OCI-LY3 (cell line): ENCODE measurements at regions not wholly inside any gene's neighbourhood (a gene's known extent, or its start where the extent isn't known, plus 50 kb on each side); places are given as distances from the start of the nearest gene placed in this dataset.
"Not testable (repeated sequence)": the region's sequence is repeated elsewhere in the genome, so short reads cannot be mapped to it uniquely, and the experiment has no call there.

Experiments
- H2AFZ ChIP-seq: fragments of 200-600, 300-600 bp; shearing (Covaris generic); 2 replicates; pipeline ENCODE4 v1.6.0; 2014; ENCODE audit warnings: antibody characterized with exemption, low read depth, low read length
- H3K27ac ChIP-seq: fragments of 200-600, 300-600 bp; sonication (generic); 2 replicates; pipeline ENCODE4 v1.5.1; 2014; ENCODE audit warnings: mild to moderate bottlenecking, low read length, moderate library complexity, mixed read lengths
- H3K27me3 ChIP-seq: fragments of 200-600, 300-600 bp; sonication (generic); 2 replicates; pipeline ENCODE4 v1.6.1; 2014; ENCODE audit warnings: low read depth, low read length, mixed read lengths
- H3K36me3 ChIP-seq: fragments of 200-600, 300-600 bp; sonication (generic); replicated peaks from 2 replicates; pipeline ENCODE3; 2014; ENCODE audit warnings: low read depth, low read length, mixed read lengths
- H3K4me1 ChIP-seq: fragments of 300-600, 200-600 bp; sonication (generic); 2 replicates; pipeline ENCODE4 v1.6.1; 2014; ENCODE audit warnings: low read length, mixed read lengths
- H3K4me2 ChIP-seq: fragments of 200-600, 300-600 bp; sonication (generic); 2 replicates; pipeline ENCODE4 v1.6.1; 2014; ENCODE audit warnings: low read length, mixed read lengths
- H3K4me3 ChIP-seq: fragments of 300-600, 200-600 bp; sonication (generic); 2 replicates; pipeline ENCODE4 v1.5.1; 2014; ENCODE audit warnings: antibody characterized with exemption, mild to moderate bottlenecking, low read length, moderate library complexity
- H3K79me2 ChIP-seq: fragments of 300-600, 200-600 bp; shearing (Covaris generic); 2 replicates; pipeline ENCODE4 v1.6.1; 2014; ENCODE audit warnings: mild to moderate bottlenecking, low read length, mixed read lengths
- H3K9ac ChIP-seq: fragments of 300-600, 200-600 bp; shearing (Covaris generic); 2 replicates; pipeline ENCODE4 v1.6.0; 2014; ENCODE audit warnings: mild to moderate bottlenecking, low read length, moderate library complexity
- H3K9me3 ChIP-seq: fragments of 200-600, 300-600 bp; shearing (Covaris generic); 2 replicates; pipeline ENCODE4 v1.6.1; 2014; ENCODE audit warnings: low read length, mixed read lengths; ENCODE audit not compliant: insufficient read depth
- H4K20me1 ChIP-seq: fragments of 200-600, 300-600 bp; sonication (generic); 2 replicates; pipeline ENCODE4 v1.6.1; 2016; ENCODE audit warnings: low read length, mixed read lengths; ENCODE audit not compliant: insufficient read depth
- CTCF ChIP-seq: fragments of 200-600, 300-600 bp; sonication (generic); IDR thresholded peaks from 2 replicates; pipeline ENCODE4 v1.5.1; 2014; ENCODE audit warnings: antibody characterized with exemption, low read length, low read depth

DNA sequence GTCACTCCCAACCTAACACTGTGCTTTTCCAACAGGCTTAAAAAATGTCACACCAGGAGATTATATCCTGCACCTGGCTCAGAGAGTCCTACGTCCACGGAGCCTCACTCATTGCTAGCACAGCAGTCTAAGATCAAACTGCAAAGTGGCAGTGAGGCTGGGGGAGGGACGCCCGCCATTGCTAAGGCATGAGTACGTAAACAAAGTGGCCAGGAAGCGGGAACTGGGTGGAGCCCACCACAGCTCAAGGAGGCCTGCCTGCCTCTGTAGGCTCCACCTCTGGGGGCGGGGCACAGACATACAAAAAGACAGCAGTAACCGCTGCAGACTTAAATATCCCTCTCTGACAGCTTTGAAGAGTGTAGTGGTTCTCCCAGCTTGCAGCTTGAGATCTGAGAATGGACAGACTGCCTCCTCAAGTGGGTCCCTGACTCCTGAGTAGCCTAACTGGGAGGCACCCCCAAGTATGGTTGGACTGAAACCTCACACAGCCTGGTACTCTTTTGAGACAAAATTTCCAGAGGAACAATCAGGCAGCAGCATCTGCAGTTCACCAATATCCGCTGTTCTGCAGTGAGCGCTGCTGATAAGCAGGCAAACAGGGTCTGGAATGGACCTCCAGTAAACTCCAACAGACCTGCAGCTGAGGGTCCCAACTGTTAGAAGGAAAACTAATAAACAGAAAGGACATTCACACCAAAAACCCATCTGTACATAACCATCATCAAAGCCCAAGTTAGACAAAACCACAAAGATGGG lies 2986.4 kb upstream of the OR11H1 start:
- H3K9me3 ChIP-seq, H3K4me3 ChIP-seq, H3K4me2 ChIP-seq, H4K20me1 ChIP-seq, H3K4me1 ChIP-seq, H3K36me3 ChIP-seq, H3K27me3 ChIP-seq, H3K27ac ChIP-seq, H3K9ac ChIP-seq, H2AFZ ChIP-seq, H3K79me2 ChIP-seq: not testable (repeated sequence)

DNA sequence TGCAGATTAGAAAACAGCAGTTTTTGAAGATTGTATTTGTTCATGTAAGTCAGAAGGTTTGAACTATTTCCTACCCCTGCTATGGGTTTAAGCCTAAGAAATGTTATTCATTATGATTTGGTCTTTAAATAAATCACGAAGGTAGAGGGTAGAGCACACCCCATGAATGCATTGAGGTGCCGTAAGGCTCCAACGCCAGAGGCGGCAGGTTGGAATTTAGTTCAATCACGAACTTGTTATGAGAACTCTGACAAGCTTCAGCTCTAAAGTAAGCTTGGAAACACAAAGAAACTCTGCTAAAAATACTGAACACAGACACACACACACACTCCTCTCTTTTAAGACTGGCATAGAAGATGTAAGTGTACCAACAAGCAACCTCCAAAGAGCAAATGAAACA lies 2974.6 kb upstream of the OR11H1 start:
- not testable (repeated sequence) for H3K36me3 ChIP-seq, H3K9me3 ChIP-seq

GRCh38 chr22:12554648-12555192 lies 2973.3 kb upstream of the OR11H1 start:
- H2AFZ ChIP-seq, H3K27ac ChIP-seq, H3K27me3 ChIP-seq, H4K20me1 ChIP-seq, H3K9me3 ChIP-seq, H3K79me2 ChIP-seq, H3K4me3 ChIP-seq, H3K36me3 ChIP-seq, H3K4me1 ChIP-seq, H3K9ac ChIP-seq, H3K4me2 ChIP-seq: not testable (repeated sequence)

More for the DNA sequence above, 2974.6 kb upstream of the OR11H1 start:
- H4K20me1 ChIP-seq, H3K4me1 ChIP-seq, H2AFZ ChIP-seq, H3K79me2 ChIP-seq, H3K4me3 ChIP-seq, H3K9ac ChIP-seq, H3K27me3 ChIP-seq, H3K27ac ChIP-seq, H3K4me2 ChIP-seq: not testable (repeated sequence)

GRCh38 chr22:12571500-12571899 lies 2956.5 kb upstream of the OR11H1 start:
- not testable (repeated sequence) for H4K20me1 ChIP-seq, H3K27ac ChIP-seq, H3K9me3 ChIP-seq, H3K4me3 ChIP-seq, H3K4me2 ChIP-seq, H3K27me3 ChIP-seq, H3K4me1 ChIP-seq, H2AFZ ChIP-seq, H3K36me3 ChIP-seq, H3K9ac ChIP-seq, H3K79me2 ChIP-seq

GRCh38 chr22:12579655-12580054 lies 2948.3 kb upstream of the OR11H1 start:
- not testable (repeated sequence) for H3K4me2 ChIP-seq, H3K9me3 ChIP-seq, H3K79me2 ChIP-seq, H3K9ac ChIP-seq, H3K36me3 ChIP-seq, H3K27me3 ChIP-seq, H3K4me1 ChIP-seq, H3K27ac ChIP-seq, H3K4me3 ChIP-seq, H2AFZ ChIP-seq, H4K20me1 ChIP-seq
- TF ChIP-seq CTCF: 0 out of 2 replicates have a peak, but pooled peaks have one; percentile 19

DNA sequence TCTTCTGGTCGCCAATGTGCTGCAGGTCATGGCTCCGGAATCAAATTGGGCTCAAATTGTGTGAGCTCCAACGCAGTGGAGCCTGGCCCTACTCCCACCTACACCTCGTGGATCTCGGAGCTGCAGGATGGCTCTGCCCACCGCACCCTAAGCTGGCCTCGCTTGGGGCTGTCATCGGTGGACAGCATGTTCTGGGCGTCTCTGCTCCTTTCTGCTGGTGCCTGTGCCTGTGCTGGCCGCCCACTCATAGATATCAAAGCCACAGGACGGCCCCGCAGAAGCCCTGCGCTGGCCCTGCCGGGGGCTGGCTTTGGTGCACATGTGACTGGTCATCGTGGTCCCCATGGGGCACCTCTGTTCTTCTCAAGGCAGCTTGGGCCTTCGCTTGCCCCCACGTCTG lies 2943.5 kb upstream of the OR11H1 start:
- H3K4me1 ChIP-seq, H3K4me3 ChIP-seq, H3K4me2 ChIP-seq, H3K9me3 ChIP-seq, H3K79me2 ChIP-seq, H3K9ac ChIP-seq, H3K27ac ChIP-seq, H3K27me3 ChIP-seq, H2AFZ ChIP-seq, H3K36me3 ChIP-seq, H4K20me1 ChIP-seq: not testable (repeated sequence)

DNA sequence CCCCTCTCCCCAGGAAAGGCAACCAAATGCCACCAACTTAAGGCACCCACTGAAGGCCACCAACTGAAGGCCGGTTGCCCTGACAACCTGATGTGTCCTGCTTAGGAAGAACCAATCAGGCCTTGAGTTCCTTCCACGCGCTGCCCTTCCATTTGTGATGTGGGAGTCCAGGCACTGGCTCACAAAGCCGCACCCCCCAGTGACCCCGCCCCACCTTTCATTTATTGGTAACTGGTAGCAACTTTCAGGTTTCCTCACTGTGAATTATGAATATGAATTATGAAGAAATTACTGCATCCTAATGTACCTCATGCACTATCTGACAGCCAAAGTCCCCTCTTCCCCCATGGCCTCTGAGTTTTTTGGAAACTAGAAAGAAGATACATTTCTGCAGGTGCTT lies 2943.1 kb upstream of the OR11H1 start:
- not testable (repeated sequence) for H3K27ac ChIP-seq, H3K4me3 ChIP-seq

DNA sequence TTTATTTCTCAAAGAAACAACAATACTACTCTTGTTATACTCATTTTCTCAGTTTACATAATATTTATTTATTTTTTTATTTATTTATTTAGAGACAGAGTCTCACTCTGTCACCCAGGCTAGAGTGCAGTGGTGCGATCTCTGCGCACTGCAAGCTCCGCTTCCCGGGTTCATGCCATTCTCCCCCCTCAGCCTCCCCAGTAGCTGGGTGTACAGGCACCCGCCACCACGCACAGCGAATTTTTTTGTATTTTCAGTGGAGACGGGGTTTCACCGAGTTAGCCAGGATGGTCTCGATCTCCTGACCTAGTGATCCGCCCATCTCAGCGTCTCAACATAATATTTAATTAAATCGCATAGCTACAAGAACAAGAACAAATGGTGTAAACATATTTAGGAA lies 2932.3 kb upstream of the OR11H1 start:
- H3K9me3 ChIP-seq, H3K4me1 ChIP-seq: not testable (repeated sequence)

More for the DNA sequence above, 2943.1 kb upstream of the OR11H1 start:
- not testable (repeated sequence) for H3K9me3 ChIP-seq, H4K20me1 ChIP-seq, H3K79me2 ChIP-seq, H3K27me3 ChIP-seq, H3K9ac ChIP-seq, H3K36me3 ChIP-seq, H3K4me2 ChIP-seq, H2AFZ ChIP-seq, H3K4me1 ChIP-seq

GRCh38 chr22:12597778-12598177 lies 2930.2 kb upstream of the OR11H1 start:
- H3K27ac ChIP-seq, H3K36me3 ChIP-seq, H3K4me3 ChIP-seq, H3K27me3 ChIP-seq, H3K4me1 ChIP-seq, H3K9ac ChIP-seq, H3K4me2 ChIP-seq, H3K9me3 ChIP-seq, H3K79me2 ChIP-seq, H4K20me1 ChIP-seq, H2AFZ ChIP-seq: not testable (repeated sequence)

More for the DNA sequence above, 2932.3 kb upstream of the OR11H1 start:
- not testable (repeated sequence) for H4K20me1 ChIP-seq, H3K27ac ChIP-seq, H3K4me2 ChIP-seq, H3K9ac ChIP-seq, H2AFZ ChIP-seq, H3K27me3 ChIP-seq, H3K36me3 ChIP-seq, H3K4me3 ChIP-seq, H3K79me2 ChIP-seq
